OCI-LY7 (cell line): ENCODE measurements at regions not wholly inside any gene's neighbourhood (a gene's known extent, or its start where the extent isn't known, plus 50 kb on each side); places are given as distances from the start of the nearest gene placed in this dataset.

Experiments used
- BruUV-seq: library from RNA; stranded (reverse); fragments of 400-500 nt; replicated peaks from 2 replicates; lab custom pipeline; 2021; lab: Mats Ljungman, UMichigan
- CTCF ChIA-PET: fragments of 300-600 bp; sonication (Branson Sonifier 250); formaldehyde crosslinking; loops from one replicate; lab custom pipeline; 2022; ENCODE audit warnings: antibody characterized with exemption; ENCODE audit not compliant: unreplicated experiment; lab: Charles Lee
- POLR2A ChIA-PET: fragments of 300-600 bp; sonication (Branson Sonifier 250); formaldehyde crosslinking; loops from one replicate; lab custom pipeline; 2022; ENCODE audit warnings: antibody characterized with exemption; lab: Charles Lee
- DNase-seq: peaks from one replicate; pipeline ENCODE4 v3.0.0-alpha.2; 2015; ENCODE audit warnings: low spot score
- H2AFZ ChIP-seq: fragments of 200-600 bp; sonication (generic), shearing (Covaris generic); 2 replicates; pipeline ENCODE4 v1.6.1; 2014; ENCODE audit warnings: mild to moderate bottlenecking, antibody characterized with exemption, low read length, moderate library complexity
- H3K27ac ChIP-seq: fragments of 200-600 bp; sonication (generic); 2 replicates; pipeline ENCODE4 v1.5.1; 2014; ENCODE audit warnings: mixed run types, low read depth, mild to moderate bottlenecking, moderate library complexity, low read length, inconsistent platforms; ENCODE audit not compliant: poor library complexity, severe bottlenecking
- H3K36me3 ChIP-seq: fragments of 200-600 bp; sonication (generic); 2 replicates; pipeline ENCODE4 v1.6.1; 2014; ENCODE audit warnings: mild to moderate bottlenecking, antibody characterized with exemption, low read length, moderate library complexity, mixed read lengths; ENCODE audit not compliant: insufficient read depth
- H3K4me1 ChIP-seq: fragments of 200-600 bp; sonication (generic); 2 replicates; pipeline ENCODE4 v1.5.1; 2014; ENCODE audit warnings: mild to moderate bottlenecking, low read length; ENCODE audit not compliant: insufficient read depth, poor library complexity, severe bottlenecking
- H3K4me2 ChIP-seq: fragments of 200-600 bp; sonication (generic); 2 replicates; pipeline ENCODE4 v1.6.1; 2014; ENCODE audit warnings: mild to moderate bottlenecking, low read length
- H3K4me3 ChIP-seq: fragments of 200-600 bp; sonication (generic); 2 replicates; pipeline ENCODE4 v1.5.1; 2014; ENCODE audit warnings: mild to moderate bottlenecking, low read depth, low read length; ENCODE audit not compliant: poor library complexity, severe bottlenecking
- H3K79me2 ChIP-seq: fragments of 200-600 bp; sonication (generic); 2 replicates; pipeline ENCODE4 v1.6.1; 2016; ENCODE audit warnings: low read depth, mild to moderate bottlenecking, low read length, moderate library complexity, mixed read lengths; ENCODE audit not compliant: insufficient read depth
- H3K9me2 ChIP-seq: fragments of 200-600 bp; sonication (generic); 2 replicates; pipeline ENCODE4 v1.6.1; 2016; ENCODE audit warnings: mild to moderate bottlenecking, low read length, mixed read lengths; ENCODE audit not compliant: insufficient read depth
- H3K9me3 ChIP-seq: fragments of 200-600 bp; sonication (generic); 2 replicates; pipeline ENCODE4 v1.6.1; 2014; ENCODE audit warnings: mild to moderate bottlenecking, mixed run types, low read length, mixed read lengths
- H4K20me1 ChIP-seq: fragments of 200-600 bp; sonication (generic); 2 replicates; pipeline ENCODE4 v1.6.1; 2014; ENCODE audit warnings: mild to moderate bottlenecking, antibody characterized with exemption, low read length, moderate library complexity, mixed read lengths; ENCODE audit not compliant: insufficient read depth
- EZH2phosphoT487 ChIP-seq: fragments of 200-600 bp; sonication (generic); IDR thresholded peaks from 2 replicates; pipeline ENCODE4 v1.6.1; 2018; ENCODE audit warnings: low read depth, borderline replicate concordance, mild to moderate bottlenecking, mixed run types, antibody characterized with exemption, low read length, moderate library complexity, mixed read lengths
- intact Hi-C: fragments of 100-400 bp; cut with micrococcal nuclease; formaldehyde crosslinking; loops from one replicate; pipeline ENCODE4 v1.10.0; 2022; ENCODE audit not compliant: unreplicated experiment
- TF ChIP-seq, protein P1 (sequence below): fragments of 200-600 bp; sonication (generic); conservative IDR thresholded peaks from 2 replicates; pipeline ENCODE4 v1.5.1; 2014; ENCODE audit warnings: mild to moderate bottlenecking, antibody characterized with exemption, low read length, moderate library complexity, mixed read lengths

DNA sequence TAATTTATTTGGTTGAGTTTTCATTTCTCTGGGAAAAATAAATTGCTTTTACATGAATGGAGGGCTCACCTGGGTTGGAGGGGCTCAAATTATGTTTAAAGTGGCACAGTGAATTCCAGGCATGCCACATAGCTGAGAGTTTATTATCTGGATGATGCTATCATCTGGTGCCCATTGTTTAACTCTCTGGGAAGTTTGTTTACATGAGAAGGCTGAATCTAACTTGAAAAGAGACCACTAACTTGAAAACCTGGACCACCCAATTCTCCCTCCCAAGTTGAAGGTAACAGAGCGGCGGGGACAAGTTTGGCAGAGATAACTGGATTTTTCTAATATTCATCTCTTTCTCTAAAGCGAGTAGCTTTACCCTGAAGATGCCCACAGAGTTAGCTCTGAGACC, 321.5 kb upstream of the GHITM start:
- no peaks in the 10 kb centered on the region for H3K36me3 ChIP-seq
- H3K79me2 ChIP-seq, result no peaks in the 10 kb centered on the region
- POLR2A ChIA-PET, result no interaction called here
- no peak overlapping the region for H3K27ac ChIP-seq
- CTCF ChIA-PET, result no interaction called here
- no peak for DNase-seq
- no peak overlapping the region for H3K4me3 ChIP-seq
- intact Hi-C loops, result no loop called here
- no peak overlapping the region for H3K4me2 ChIP-seq
- no TSS peak for BruUV-seq
- H3K9me3 ChIP-seq, result no peaks in the 10 kb centered on the region
- H4K20me1 ChIP-seq, result no peaks in the 10 kb centered on the region
- H3K4me1 ChIP-seq, result no peaks in the 10 kb centered on the region
- TF ChIP-seq, protein P1, sequence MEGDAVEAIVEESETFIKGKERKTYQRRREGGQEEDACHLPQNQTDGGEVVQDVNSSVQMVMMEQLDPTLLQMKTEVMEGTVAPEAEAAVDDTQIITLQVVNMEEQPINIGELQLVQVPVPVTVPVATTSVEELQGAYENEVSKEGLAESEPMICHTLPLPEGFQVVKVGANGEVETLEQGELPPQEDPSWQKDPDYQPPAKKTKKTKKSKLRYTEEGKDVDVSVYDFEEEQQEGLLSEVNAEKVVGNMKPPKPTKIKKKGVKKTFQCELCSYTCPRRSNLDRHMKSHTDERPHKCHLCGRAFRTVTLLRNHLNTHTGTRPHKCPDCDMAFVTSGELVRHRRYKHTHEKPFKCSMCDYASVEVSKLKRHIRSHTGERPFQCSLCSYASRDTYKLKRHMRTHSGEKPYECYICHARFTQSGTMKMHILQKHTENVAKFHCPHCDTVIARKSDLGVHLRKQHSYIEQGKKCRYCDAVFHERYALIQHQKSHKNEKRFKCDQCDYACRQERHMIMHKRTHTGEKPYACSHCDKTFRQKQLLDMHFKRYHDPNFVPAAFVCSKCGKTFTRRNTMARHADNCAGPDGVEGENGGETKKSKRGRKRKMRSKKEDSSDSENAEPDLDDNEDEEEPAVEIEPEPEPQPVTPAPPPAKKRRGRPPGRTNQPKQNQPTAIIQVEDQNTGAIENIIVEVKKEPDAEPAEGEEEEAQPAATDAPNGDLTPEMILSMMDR, result no peak
- TF ChIP-seq EZH2phosphoT487, result no peak
- H3K9me2 ChIP-seq, result no peaks in the 10 kb centered on the region
- H2AFZ ChIP-seq, result no peak overlapping the region

DNA sequence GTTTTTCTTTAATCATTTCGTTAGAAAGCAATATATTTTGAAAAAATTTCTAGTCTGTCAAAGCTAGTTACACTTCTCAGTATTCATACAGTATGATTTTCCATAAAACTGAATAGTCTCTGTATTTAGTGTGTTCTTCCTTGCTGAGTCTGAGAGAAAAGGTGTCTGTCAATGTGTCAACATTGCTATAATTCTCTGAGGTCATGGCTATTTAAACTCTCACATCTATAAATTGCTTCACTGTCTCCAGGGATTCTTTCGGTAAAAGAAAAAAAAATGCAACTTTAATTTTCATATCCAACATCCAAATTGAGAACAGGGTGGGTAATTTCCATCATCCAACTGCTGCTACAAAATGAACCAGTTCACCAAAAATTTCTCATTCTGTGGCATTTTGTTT, 319.7 kb upstream of the GHITM start:
- Histone ChIP-seq H3K9me2 (no peaks in the 10 kb centered on the region), H2AFZ (no peak overlapping the region), H3K79me2 (no peaks in the 10 kb centered on the region), H3K9me3 (no peaks in the 10 kb centered on the region), H3K36me3 (no peaks in the 10 kb centered on the region), H3K4me1 (no peaks in the 10 kb centered on the region), H3K27ac (no peak overlapping the region), H3K4me2 (no peak overlapping the region), H4K20me1 (no peaks in the 10 kb centered on the region), H3K4me3 (no peak overlapping the region)
- POLR2A ChIA-PET, result no interaction called here
- no TSS peak for BruUV-seq
- no peak for DNase-seq
- CTCF ChIA-PET, result no interaction called here
- no peak for TF ChIP-seq EZH2phosphoT487
- TF ChIP-seq, protein P1, result no peak
- intact Hi-C loops, result no loop called here

DNA sequence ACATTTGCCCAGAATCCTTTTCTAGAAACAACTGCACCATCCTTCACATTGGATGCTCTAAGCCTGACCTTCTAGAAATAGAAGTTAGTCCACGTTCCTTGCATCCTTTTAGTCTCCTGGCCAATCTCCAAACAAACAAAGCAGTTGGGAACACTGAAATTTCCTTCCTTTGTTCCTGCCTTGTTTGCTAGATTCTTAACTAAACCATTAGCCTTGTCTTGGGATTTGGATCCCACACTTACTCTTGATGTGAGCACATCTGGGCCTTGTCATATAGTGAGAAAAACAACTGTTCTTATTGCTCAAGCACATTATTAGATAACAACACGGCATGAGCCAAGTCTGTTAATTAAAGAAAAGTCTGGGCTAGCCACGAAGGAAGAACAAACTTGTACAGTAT, 319.3 kb upstream of the GHITM start:
- no peak for DNase-seq
- Histone ChIP-seq H4K20me1 (no peaks in the 10 kb centered on the region), H3K4me1 (no peaks in the 10 kb centered on the region), H3K36me3 (no peaks in the 10 kb centered on the region), H3K9me2 (no peaks in the 10 kb centered on the region), H3K4me3 (no peak overlapping the region), H3K9me3 (no peaks in the 10 kb centered on the region), H3K4me2 (no peak overlapping the region), H2AFZ (no peak overlapping the region), H3K79me2 (no peaks in the 10 kb centered on the region), H3K27ac (no peak overlapping the region)
- no TSS peak for BruUV-seq
- ChIA-PET POLR2A (no interaction called here), CTCF (no interaction called here)
- TF ChIP-seq, protein P1, result no peak
- TF ChIP-seq EZH2phosphoT487, result no peak
- intact Hi-C loops, result no loop called here
